ENCODE measurements at regions not wholly inside any gene's neighbourhood (a gene's known extent, or its start where the extent isn't known, plus 50 kb on each side); places are given as distances from the start of the nearest gene placed in this dataset.
"Not testable (repeated sequence)": the region's sequence is repeated elsewhere in the genome, so short reads cannot be mapped to it uniquely, and the experiment has no call there.

DNA sequence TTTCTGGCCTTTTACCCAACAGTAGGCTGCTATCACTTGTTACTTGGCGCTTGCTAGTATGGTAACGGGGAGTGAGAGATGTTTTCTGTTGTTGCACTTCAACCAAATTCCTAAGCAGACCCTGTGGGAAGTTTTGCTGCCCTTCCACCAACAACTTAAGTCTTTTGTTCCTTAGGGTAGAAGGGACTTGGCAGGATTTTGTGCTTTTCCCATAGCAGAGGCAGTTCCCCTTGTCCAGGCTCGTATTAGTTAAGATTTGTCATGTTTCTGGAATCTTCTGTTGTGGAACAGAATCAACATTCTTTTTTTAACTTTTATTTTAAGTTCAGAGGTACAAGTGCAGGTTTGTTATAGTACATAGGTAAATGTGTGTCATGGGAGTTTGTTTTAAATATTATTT lies 73.2 kb upstream of the SGIP1 start:
- DNase-seq = no peak

DNA sequence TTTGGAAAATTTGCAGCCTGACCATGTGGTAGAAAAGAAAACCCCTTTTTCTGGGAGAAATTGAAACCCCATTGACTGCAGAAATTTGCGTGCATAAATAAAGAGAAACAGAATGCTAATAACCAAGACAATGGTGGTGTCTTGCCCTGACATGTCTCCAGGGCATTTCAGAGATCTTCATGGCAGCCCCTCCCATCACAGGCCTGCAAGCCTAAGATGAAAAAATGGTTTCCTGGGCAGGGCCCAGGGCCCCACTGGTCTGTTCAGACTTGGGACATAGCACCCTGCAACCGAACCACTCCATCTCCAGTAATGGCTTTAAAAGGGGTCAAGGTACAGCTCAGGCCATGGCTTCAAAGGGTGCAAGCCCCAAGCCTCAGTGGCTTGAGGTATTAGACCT lies 71.6 kb upstream of the SGIP1 start:
- DNase-seq = no peak

DNA sequence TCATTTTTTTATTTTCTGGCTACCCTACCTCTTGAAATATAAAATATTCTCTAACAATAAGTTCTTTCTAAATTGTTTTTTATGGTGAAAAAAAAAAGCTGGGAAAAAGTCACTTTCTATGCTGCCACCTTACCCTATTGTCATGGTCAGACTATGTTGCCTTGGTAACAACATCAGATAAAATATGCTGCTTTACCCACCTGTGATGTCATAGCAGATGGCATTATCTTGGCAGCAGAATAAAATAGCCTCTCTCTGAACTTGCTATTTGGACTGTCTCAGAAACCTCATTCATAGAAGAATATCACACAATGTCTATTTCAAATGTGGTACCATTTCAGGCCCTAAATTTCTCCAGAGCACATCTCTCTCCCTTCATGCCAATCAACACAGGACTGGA lies 69.6 kb upstream of the SGIP1 start:
- DNase-seq = no peak

DNA sequence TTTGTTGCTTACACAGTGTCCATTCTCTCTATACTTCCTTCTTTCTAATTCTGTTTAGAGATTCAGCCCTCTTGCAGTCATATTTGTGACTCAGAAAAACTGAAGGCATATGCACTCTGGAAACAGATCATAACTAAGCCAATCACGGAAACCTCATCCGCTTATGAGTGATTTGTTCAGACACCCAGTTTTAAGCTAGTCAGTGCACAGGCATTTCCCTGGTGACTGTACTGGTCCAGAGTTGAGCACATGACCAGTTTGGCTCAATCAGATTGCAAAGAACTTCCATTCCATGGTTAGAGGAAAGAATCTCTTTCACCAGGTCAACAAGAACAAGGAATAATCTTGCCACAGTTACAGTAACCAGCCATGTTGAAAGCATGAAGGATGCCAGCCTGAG lies 69.2 kb upstream of the SGIP1 start:
- no peak for DNase-seq

DNA sequence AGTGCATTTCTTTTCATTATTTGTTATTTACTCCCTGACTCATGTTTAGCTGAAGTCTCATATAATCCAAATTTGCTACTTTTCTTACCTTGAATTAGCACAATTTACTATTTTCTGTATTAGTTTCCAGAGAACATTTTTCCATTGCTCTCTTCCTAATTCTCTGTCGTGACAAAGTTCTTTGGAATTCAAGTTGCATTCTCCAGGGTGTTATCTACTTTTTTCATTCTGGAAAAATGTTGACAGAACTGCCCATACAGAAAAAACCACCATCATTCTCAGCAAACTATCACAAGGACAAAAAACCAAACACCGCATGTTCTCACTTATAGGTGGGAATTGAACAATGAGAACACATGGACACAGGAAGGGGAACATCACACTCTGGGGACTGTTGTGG lies 67.3 kb upstream of the SGIP1 start:
- DNase-seq = not testable (repeated sequence)

DNA sequence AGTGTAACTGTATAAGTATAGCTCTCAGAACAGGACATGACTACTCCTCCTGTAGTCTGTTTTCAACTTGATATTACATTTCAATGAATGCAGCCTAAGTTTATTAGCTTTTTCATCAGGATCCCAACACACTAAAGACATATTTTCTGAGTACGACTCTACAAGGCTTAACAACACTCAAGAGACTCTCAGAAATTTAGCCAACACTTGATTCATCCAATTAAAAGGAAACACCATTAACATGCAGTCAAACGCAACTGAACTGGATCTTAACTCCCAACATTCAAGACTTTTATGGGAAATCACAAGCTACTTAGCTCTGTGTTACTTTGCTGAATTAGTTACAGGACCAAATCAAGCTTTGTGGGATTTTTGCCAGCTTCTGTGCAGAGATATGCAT lies 65.2 kb upstream of the SGIP1 start:
- no peak for DNase-seq

DNA sequence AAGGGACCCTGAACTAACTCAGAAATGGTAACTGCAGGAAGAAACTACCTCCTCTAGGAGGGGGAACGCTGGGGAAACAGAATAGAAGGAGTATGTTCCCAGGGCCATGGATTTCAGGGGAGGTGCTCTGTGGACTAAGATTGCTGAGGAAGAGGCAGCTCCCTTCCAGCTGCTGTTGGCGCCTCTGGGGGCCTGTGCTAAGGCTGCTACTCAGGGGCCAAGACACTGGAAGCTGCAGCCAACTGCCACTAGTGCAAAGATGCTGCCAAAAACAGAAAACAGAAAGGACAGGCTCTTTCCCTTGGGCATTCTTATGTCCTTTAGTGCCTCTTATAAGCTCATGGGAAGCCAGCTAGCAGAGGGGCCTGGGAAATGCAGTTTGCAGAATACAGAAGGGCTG lies 58.0 kb upstream of the SGIP1 start:
- DNase-seq = no peak

DNA sequence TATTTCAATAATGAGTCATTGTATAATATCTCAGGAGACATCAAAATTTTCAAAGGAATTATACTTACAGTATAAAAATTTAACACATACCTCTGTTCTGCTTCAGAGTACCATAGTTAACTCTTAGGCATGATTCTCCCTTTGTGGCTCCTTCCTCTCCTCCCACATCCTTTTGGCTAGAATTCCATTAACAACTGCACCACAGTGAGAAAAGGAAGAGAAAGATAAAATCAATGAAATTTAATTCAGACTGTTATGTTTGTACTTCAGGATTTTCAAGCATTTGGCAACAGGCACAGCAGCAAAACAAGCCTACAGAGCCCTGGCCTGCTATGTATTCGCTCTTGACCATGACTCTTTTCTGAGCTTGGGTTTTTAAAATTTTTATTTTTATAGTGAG lies 57.2 kb upstream of the SGIP1 start:
- no peak for DNase-seq

DNA sequence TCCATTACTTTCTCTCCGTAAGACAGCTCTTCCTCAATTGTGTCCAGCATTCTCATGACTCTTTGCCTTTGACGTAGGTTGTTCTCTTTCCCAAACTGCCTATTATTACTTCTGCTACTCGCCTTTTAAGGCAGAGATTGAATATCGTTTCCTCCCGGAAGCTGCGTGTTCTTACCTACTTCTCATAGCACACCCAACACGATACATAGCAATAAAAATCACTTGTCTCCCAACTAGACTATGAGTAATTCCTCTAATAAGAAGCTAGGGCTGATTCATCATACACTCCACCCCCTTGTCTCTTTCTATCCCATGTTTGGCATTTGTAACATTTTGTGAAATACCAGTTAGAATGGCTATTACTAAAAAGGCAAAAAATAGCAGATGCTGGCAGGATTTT lies 55.8 kb upstream of the SGIP1 start:
- no peak for DNase-seq

DNA sequence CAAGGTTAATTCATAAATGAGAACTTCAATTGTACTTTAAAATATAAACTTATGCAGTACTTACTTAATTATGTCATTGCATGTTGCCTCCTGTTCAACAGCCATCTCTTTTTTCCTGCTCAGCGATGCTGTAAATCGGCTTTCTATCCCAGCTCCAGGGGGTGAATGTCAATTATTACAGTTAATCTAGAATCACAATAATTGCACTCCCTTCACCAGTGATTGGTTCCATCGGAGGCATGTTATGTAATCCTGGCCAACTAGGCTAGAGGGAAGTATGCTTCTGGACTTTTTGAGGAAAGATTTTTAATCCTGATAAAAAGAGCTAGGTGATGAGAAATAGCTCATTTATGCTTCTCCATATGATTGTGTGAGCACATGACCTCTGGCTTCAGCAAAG lies 53.8 kb upstream of the SGIP1 start:
- DNase-seq = no peak

DNA sequence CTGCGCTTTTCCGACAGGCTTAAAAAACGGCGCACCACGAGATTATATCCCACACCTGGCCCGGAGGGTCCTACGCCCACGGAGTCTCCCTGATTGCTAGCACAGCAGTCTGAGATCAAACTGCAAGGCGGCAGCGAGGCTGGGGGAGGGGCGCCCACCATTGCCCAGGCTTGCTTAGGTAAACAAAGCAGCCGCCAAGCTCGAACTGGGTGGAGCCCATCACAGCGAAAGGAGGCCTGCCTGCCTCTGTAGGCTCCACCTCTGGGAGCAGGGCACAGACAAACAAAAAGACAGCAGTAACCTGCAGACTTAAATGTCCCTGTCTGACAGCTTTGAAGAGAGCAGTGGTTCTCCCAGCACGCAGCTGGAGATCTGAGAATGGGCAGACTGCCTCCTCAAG lies 52.7 kb upstream of the SGIP1 start:
- not testable (repeated sequence) for DNase-seq

Measured in skin of body (tissue), 1 donor.